IMR-90 (cell line): ENCODE measurements at regions not wholly inside any gene's neighbourhood (a gene's known extent, or its start where the extent isn't known, plus 50 kb on each side); places are given as distances from the start of the nearest gene placed in this dataset.

Source experiments
- ATAC-seq: fragments of 200-7000 bp; cut with Tn5 transposase; 2 replicates; pipeline ENCODE4 v1.9.1; 2020; ENCODE audit warnings: low read depth, mild to moderate bottlenecking, moderate library complexity
- BruUV-seq: library from RNA; stranded (reverse); fragments of 400-500 nt; replicated peaks from 2 replicates; lab custom pipeline; 2021; lab: Mats Ljungman, UMichigan
- CTCF ChIA-PET: fragments of 300-600 bp; formaldehyde crosslinking; extraction: SDS; loops from one replicate; lab custom pipeline; 2021; ENCODE audit warnings: antibody characterized with exemption; lab: Yijun Ruan, JAX
- POLR2A ChIA-PET: fragments of 300-600 bp; sonication (Branson Sonifier 250); formaldehyde crosslinking; loops from one replicate; lab custom pipeline; 2022; ENCODE audit warnings: antibody characterized with exemption; ENCODE audit not compliant: unreplicated experiment; lab: Charles Lee
- DNase-seq: peaks from one replicate; pipeline ENCODE4 v3.0.0; 2013
- H2AFZ ChIP-seq: replicated peaks from 2 replicates; pipeline ENCODE3; 2013; ENCODE audit warnings: low read length, mild to moderate bottlenecking; ENCODE audit not compliant: poor library complexity
- H2AK5ac ChIP-seq: 2 replicates; pipeline ENCODE4 v1.6.1; 2013; ENCODE audit warnings: low read depth, low read length, inconsistent platforms
- H2AK9ac ChIP-seq: replicated peaks from 2 replicates; pipeline ENCODE3; 2013; ENCODE audit warnings: mild to moderate bottlenecking, low read depth, low read length, moderate library complexity; ENCODE audit not compliant: poor library complexity
- H2BK120ac ChIP-seq: 2 replicates; pipeline ENCODE4 v1.6.1; 2013; ENCODE audit warnings: low read depth, low read length, inconsistent platforms
- H2BK15ac ChIP-seq: 3 replicates; pipeline ENCODE4 v1.6.1; 2013; ENCODE audit warnings: low read depth, low read length, inconsistent platforms
- H2BK20ac ChIP-seq: 2 replicates; pipeline ENCODE4 v1.6.1; 2013; ENCODE audit warnings: low read depth, mild to moderate bottlenecking, inconsistent platforms, low read length, moderate library complexity
- H2BK5ac ChIP-seq: 2 replicates; pipeline ENCODE4 v1.6.1; 2013; ENCODE audit warnings: mild to moderate bottlenecking, low read depth, low read length, inconsistent platforms; ENCODE audit not compliant: poor library complexity, severe bottlenecking
- H3K14ac ChIP-seq: replicated peaks from 2 replicates; pipeline ENCODE4 v1.6.1; 2013; ENCODE audit warnings: low read depth, low read length, inconsistent platforms
- H3K18ac ChIP-seq: 2 replicates; pipeline ENCODE4 v1.6.1; 2013; ENCODE audit warnings: low read depth, low read length, control low read depth
- H3K23ac ChIP-seq: 2 replicates; pipeline ENCODE4 v1.6.1; 2013; ENCODE audit warnings: low read depth, low read length, inconsistent platforms
- H3K27ac ChIP-seq: 2 replicates; pipeline ENCODE4 v1.5.1; 2013; ENCODE audit warnings: mild to moderate bottlenecking, control low read depth, low read length; ENCODE audit not compliant: insufficient read depth
- H3K27me3 ChIP-seq: 2 replicates; pipeline ENCODE4 v1.6.1; 2013; ENCODE audit warnings: low read length; ENCODE audit not compliant: control insufficient read depth, insufficient read depth
- H3K36me3 ChIP-seq: 2 replicates; pipeline ENCODE4 v1.6.1; 2013; ENCODE audit warnings: low read length, mixed read lengths; ENCODE audit not compliant: control insufficient read depth, insufficient read depth
- H3K4ac ChIP-seq: 2 replicates; pipeline ENCODE4 v1.6.1; 2013; ENCODE audit warnings: low read depth, low read length, inconsistent platforms
- H3K4me1 ChIP-seq: 2 replicates; pipeline ENCODE4 v1.6.1; 2013; ENCODE audit warnings: low read length, mixed read lengths; ENCODE audit not compliant: control insufficient read depth, insufficient read depth
- H3K4me2 ChIP-seq: 2 replicates; pipeline ENCODE4 v1.6.1; 2013; ENCODE audit warnings: low read depth, mild to moderate bottlenecking, control low read depth, low read length, moderate library complexity
- H3K4me3 ChIP-seq: 2 replicates; pipeline ENCODE4 v1.5.1; 2013; ENCODE audit warnings: low read depth, mild to moderate bottlenecking, control low read depth, low read length, moderate library complexity; ENCODE audit not compliant: insufficient read depth
- H3K56ac ChIP-seq: 2 replicates; pipeline ENCODE4 v1.6.1; 2013; ENCODE audit warnings: low read length, inconsistent platforms; ENCODE audit not compliant: insufficient read depth; ENCODE audit errors: extremely low read depth
- H3K79me1 ChIP-seq, 2 experiments: 2 replicates each; pipeline ENCODE4 v1.6.1; 2013; ENCODE audit warnings: low read length in 2 of 2, inconsistent platforms in 1 of 2, low read depth in 1 of 2
- H3K9ac ChIP-seq: 2 replicates; pipeline ENCODE4 v1.6.1; 2013; ENCODE audit warnings: low read depth, low read length, control low read depth
- H3K9me1 ChIP-seq: 2 replicates; pipeline ENCODE4 v1.6.1; 2013; ENCODE audit warnings: low read length, inconsistent platforms; ENCODE audit not compliant: insufficient read depth
- H3K9me3 ChIP-seq: 2 replicates; pipeline ENCODE4 v1.6.1; 2013; ENCODE audit warnings: low read length; ENCODE audit not compliant: control insufficient read depth, insufficient read depth
- H4K20me1 ChIP-seq: 2 replicates; pipeline ENCODE4 v1.6.1; 2013; ENCODE audit warnings: low read length, inconsistent platforms; ENCODE audit not compliant: insufficient read depth
- H4K5ac ChIP-seq: 2 replicates; pipeline ENCODE4 v1.6.1; 2013; ENCODE audit warnings: mild to moderate bottlenecking, low read depth, low read length, control low read depth
- H4K8ac ChIP-seq, 2 experiments: 2 replicates each; pipeline ENCODE4 v1.6.1; 2013; ENCODE audit warnings: low read depth in 2 of 2, low read length in 2 of 2, control low read depth in 1 of 2, inconsistent platforms in 1 of 2
- H4K91ac ChIP-seq: 2 replicates; pipeline ENCODE4 v1.6.1; 2013; ENCODE audit warnings: low read depth, low read length, inconsistent platforms; ENCODE audit not compliant: insufficient read depth
- BHLHE40 ChIP-seq: fragments of 150-350 bp; IDR thresholded peaks from 2 replicates; pipeline ENCODE4 v1.6.1; 2016; ENCODE audit warnings: mild to moderate bottlenecking, low read depth, low read length
- CEBPB ChIP-seq: IDR thresholded peaks from 2 replicates; pipeline ENCODE4 v1.6.1; 2012; ENCODE audit warnings: low read depth, low read length, improper control_type of control experiment
- CHD1 ChIP-seq: IDR thresholded peaks from 2 replicates; pipeline ENCODE4 v1.6.1; 2012; ENCODE audit warnings: low read depth, low read length, improper control_type of control experiment
- FOS ChIP-seq: fragments of 150-350 bp; IDR thresholded peaks from 2 replicates; pipeline ENCODE4 v1.6.1; 2016; ENCODE audit warnings: low read depth, low read length
- MAFK ChIP-seq: IDR thresholded peaks from 2 replicates; pipeline ENCODE4 v1.6.1; 2012; ENCODE audit warnings: low read depth, low read length, improper control_type of control experiment
- MAZ ChIP-seq: IDR thresholded peaks from 2 replicates; pipeline ENCODE4 v1.6.1; 2012; ENCODE audit warnings: low read depth, mild to moderate bottlenecking, low read length, improper control_type of control experiment, moderate library complexity, borderline replicate concordance
- MXI1 ChIP-seq: IDR thresholded peaks from 2 replicates; pipeline ENCODE4 v1.6.1; 2012; ENCODE audit warnings: low read depth, mild to moderate bottlenecking, low read length, moderate library complexity, borderline replicate concordance
- NFE2L2 ChIP-seq: fragments of 150-350 bp; IDR thresholded peaks from 2 replicates; pipeline ENCODE4 v1.6.1; 2016; ENCODE audit warnings: low read depth, mild to moderate bottlenecking, low read length
- POLR2A ChIP-seq: IDR thresholded peaks from 2 replicates; pipeline ENCODE4 v1.6.1; 2012; ENCODE audit warnings: mild to moderate bottlenecking, low read depth, low read length
- RAD21 ChIP-seq: IDR thresholded peaks from 2 replicates; pipeline ENCODE4 v1.6.1; 2012; ENCODE audit warnings: low read length, improper control_type of control experiment
- RCOR1 ChIP-seq: IDR thresholded peaks from 2 replicates; pipeline ENCODE4 v1.6.1; 2012; ENCODE audit warnings: mild to moderate bottlenecking, low read length, improper control_type of control experiment; ENCODE audit not compliant: insufficient replicate concordance
- RFX5 ChIP-seq: IDR thresholded peaks from 2 replicates; pipeline ENCODE4 v1.8.0; 2012; ENCODE audit warnings: low read depth, mild to moderate bottlenecking, low read length, moderate library complexity
- SMC3 ChIP-seq: fragments of 150-350 bp; IDR thresholded peaks from 2 replicates; pipeline ENCODE4 v1.6.1; 2016; ENCODE audit warnings: low read depth, mild to moderate bottlenecking, antibody characterized with exemption, low read length, moderate library complexity
- WGBS, 2 experiments: methylation state at CpG; one replicate each; pipeline versions ENCODE4 v1.1.5 to v1.1.7; 2013; ENCODE audit warnings: missing lambda C conversion rate in 2 of 2; ENCODE audit not compliant: insufficient read length in 1 of 2; ENCODE audit errors: extremely low coverage in 2 of 2; 5-methylcytosine and 5-hydroxymethylcytosine counted together
- dilution Hi-C: fragments of 300-500 bp; cut with HindIII; formaldehyde crosslinking; loops from one replicate; pipeline ENCODE4 v1.14.3; 2018; ENCODE audit warnings: low sequenced_read_pairs; ENCODE audit not compliant: unreplicated experiment
- in situ Hi-C: fragments of 300-500 bp; cut with MboI; formaldehyde crosslinking; loops from 3 replicates; pipeline ENCODE4 v1.14.3; 2019; ENCODE audit warnings: low sequenced_read_pairs, inconsistent platforms, mixed read lengths
- intact Hi-C: fragments of 100-400 bp; cut with micrococcal nuclease; formaldehyde crosslinking; loops from 2 replicates; pipeline ENCODE4 v1.10.0; 2022
- TF ChIP-seq, protein P1 (sequence below): fragments of 150-350 bp; IDR thresholded peaks from 2 replicates; pipeline ENCODE4 v1.6.1; 2016; ENCODE audit warnings: low read depth, mild to moderate bottlenecking, low read length, moderate library complexity, borderline replicate concordance
- TF ChIP-seq, protein P2 (sequence below): conservative IDR thresholded peaks from 2 replicates; pipeline ENCODE4 v1.5.1; 2012; ENCODE audit warnings: mild to moderate bottlenecking, low read depth, low read length, improper control_type of control experiment
- TF ChIP-seq, protein P3 (sequence below): fragments of 150-350 bp; IDR thresholded peaks from 2 replicates; pipeline ENCODE4 v1.6.1; 2017; ENCODE audit warnings: mild to moderate bottlenecking, antibody characterized with exemption, low read length, low read depth

DNA sequence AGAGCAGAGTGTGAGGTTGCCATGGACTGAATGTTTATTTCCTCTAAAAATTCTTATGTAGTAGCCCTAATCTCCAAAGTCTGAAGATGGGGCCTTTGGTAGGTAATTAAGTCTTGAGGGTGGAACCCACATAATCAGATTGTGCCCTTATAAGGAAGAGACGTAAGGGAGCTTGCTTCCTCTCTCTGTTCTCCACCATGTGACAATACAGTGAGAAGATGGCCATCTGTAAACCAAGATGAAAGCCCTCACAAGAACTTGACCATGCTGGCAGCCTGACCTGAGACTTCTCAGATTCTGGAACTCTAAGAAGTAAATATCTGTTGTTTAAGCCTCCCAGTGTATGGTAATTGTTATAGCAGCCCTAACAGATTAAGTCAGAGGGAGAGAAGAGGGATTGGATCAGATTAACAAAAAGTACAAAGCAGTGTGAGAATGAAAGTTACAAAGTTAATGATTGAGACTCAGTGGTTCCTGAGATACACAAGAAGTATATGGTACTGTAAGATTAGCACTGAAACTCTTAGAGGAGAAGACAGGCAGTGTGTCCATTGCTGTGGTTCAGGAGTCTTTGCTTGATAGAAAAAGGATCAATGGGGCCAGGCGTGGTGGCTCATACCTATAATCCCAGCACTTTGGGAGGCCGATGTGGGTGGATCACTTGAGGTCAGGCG lies 82.5 kb upstream of the GC start:
- Histone ChIP-seq H3K36me3 (no peaks in the 10 kb centered on the region), H2AK5ac (no peak overlapping the region), H2BK120ac (no peak overlapping the region), H2BK20ac (no peak overlapping the region), H3K9me1 (no peaks in the 10 kb centered on the region), H3K27me3 (no peaks in the 10 kb centered on the region), H4K5ac (no peak overlapping the region), H3K27ac (no peak overlapping the region), H3K9ac (no peak overlapping the region), H3K23ac (no peak overlapping the region), H3K9me3 (peaks cover 2% of the 10 kb centered on the region; the same call in 1 of the 2 replicates), H2BK15ac (no peak overlapping the region), H2AFZ (no peak overlapping the region), H3K4me3 (no peak overlapping the region), H3K14ac (no peak overlapping the region), H4K91ac (no peak overlapping the region), H3K4ac (no peak overlapping the region), H3K4me2 (no peak overlapping the region), H3K18ac (no peak overlapping the region), H4K20me1 (no peaks in the 10 kb centered on the region), H2AK9ac (no peak overlapping the region), H2BK5ac (no peak overlapping the region), H3K79me1 (no peaks in the 10 kb centered on the region), H4K8ac (no peak overlapping the region), H3K56ac (no peak overlapping the region), H3K4me1 (no peaks in the 10 kb centered on the region)
- BruUV-seq = no TSS peak
- intact Hi-C loops (no loop called here), dilution Hi-C loops (no loop called here), in situ Hi-C loops (no loop called here)
- DNase-seq = no peak
- CTCF ChIA-PET = no interaction called here
- POLR2A ChIA-PET = no interaction called here
- WGBS, 2 experiments = no CpG with 5 or more reads among the region's 4 CpGs
- no peak for TF ChIP-seq RAD21
- no peak for TF ChIP-seq NFE2L2
- no peak for TF ChIP-seq MAZ
- TF ChIP-seq CEBPB = no peak
- TF ChIP-seq FOS = no peak
- no peak for TF ChIP-seq POLR2A
- TF ChIP-seq, protein P1, sequence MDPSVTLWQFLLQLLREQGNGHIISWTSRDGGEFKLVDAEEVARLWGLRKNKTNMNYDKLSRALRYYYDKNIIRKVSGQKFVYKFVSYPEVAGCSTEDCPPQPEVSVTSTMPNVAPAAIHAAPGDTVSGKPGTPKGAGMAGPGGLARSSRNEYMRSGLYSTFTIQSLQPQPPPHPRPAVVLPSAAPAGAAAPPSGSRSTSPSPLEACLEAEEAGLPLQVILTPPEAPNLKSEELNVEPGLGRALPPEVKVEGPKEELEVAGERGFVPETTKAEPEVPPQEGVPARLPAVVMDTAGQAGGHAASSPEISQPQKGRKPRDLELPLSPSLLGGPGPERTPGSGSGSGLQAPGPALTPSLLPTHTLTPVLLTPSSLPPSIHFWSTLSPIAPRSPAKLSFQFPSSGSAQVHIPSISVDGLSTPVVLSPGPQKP = no peak
- TF ChIP-seq RCOR1 = no peak
- no peak for TF ChIP-seq MXI1
- TF ChIP-seq CHD1 = no peak
- no peak for TF ChIP-seq SMC3
- TF ChIP-seq RFX5 = no peak
- TF ChIP-seq BHLHE40 = no peak
- TF ChIP-seq, protein P2, sequence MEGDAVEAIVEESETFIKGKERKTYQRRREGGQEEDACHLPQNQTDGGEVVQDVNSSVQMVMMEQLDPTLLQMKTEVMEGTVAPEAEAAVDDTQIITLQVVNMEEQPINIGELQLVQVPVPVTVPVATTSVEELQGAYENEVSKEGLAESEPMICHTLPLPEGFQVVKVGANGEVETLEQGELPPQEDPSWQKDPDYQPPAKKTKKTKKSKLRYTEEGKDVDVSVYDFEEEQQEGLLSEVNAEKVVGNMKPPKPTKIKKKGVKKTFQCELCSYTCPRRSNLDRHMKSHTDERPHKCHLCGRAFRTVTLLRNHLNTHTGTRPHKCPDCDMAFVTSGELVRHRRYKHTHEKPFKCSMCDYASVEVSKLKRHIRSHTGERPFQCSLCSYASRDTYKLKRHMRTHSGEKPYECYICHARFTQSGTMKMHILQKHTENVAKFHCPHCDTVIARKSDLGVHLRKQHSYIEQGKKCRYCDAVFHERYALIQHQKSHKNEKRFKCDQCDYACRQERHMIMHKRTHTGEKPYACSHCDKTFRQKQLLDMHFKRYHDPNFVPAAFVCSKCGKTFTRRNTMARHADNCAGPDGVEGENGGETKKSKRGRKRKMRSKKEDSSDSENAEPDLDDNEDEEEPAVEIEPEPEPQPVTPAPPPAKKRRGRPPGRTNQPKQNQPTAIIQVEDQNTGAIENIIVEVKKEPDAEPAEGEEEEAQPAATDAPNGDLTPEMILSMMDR = no peak
- no peak for TF ChIP-seq MAFK
- TF ChIP-seq, protein P3, sequence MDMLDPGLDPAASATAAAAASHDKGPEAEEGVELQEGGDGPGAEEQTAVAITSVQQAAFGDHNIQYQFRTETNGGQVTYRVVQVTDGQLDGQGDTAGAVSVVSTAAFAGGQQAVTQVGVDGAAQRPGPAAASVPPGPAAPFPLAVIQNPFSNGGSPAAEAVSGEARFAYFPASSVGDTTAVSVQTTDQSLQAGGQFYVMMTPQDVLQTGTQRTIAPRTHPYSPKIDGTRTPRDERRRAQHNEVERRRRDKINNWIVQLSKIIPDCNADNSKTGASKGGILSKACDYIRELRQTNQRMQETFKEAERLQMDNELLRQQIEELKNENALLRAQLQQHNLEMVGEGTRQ = no peak
- no peak for ATAC-seq
